HG03103 (cell line): ENCODE measurements at regions not wholly inside any gene's neighbourhood (a gene's known extent, or its start where the extent isn't known, plus 50 kb on each side); places are given as distances from the start of the nearest gene placed in this dataset.
"Not testable (repeated sequence)": the region's sequence is repeated elsewhere in the genome, so short reads cannot be mapped to it uniquely, and the experiment has no call there.

Experiments
- ATAC-seq: cut with Tn5 transposase; IDR thresholded peaks from one replicate; pipeline ENCODE4 v1.9.1; 2021; ENCODE audit warnings: low read depth; ENCODE audit not compliant: unreplicated experiment

GRCh38 chr4:58111818-58112217 is 1001.6 kb upstream of the IGFBP7 start:
- ATAC-seq, result no peak

- ATAC-seq, result no peak
Measured at GRCh38 chr4:58093352-58093751, 983.2 kb upstream of the IGFBP7 start.

DNA sequence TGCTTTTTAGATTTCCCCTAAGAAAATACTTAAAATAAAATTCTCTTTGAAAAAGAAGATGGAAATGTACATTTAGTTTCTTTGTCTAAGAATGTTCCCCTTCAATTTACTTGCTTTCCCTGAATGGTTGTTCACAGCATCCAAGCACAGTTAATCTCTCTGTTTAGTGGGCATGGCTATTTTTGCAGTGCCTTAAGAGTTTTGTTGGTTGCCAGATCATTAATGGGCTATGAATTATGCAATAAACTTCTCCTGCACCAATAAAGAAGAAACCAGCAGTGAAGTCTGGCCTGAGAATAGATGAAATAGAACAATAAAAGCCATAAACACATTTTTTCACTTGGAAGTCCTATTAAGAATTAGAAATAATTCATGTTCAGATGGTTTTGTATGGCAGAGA is 980.4 kb upstream of the IGFBP7 start:
- no peak for ATAC-seq

GRCh38 chr4:58081356-58081755 is 971.2 kb upstream of the IGFBP7 start:
- no peak for ATAC-seq

DNA sequence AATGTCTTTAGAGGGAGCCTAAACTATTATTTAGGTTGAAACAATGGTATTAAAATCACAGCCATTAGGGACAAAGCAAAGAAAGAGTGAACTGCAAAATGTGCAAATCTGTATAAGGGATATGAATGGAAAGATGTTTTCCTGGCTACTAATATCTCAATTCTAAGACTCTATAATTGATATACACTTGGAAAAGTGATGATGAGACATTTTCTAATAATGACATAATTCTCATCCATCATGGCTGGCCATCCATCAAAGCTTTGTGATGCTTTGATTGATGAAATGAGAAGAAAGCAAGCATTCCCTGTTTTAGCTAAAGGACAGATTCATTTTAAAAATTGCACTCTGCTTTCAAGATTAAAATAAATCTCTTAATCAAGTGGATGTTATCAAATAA is 965.5 kb upstream of the IGFBP7 start:
- no peak for ATAC-seq

DNA sequence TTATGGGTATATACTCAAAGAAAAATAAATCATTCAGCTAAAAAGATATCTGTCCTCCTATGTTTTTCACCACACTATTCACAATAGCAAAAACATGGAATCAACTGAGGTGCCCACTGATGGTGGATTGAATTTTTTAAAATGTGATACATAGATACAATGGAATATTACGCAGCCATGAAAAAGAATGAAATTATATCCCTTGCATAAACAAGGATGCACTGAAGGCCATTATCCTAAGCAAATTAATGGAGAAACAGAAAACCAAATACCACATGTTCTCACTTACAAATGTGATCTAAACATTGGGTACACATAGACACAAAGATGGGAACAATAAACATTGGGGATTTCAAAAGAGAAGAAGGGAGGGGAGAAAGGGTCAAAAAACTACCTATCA is 964.2 kb upstream of the IGFBP7 start:
- ATAC-seq, result no peak

DNA sequence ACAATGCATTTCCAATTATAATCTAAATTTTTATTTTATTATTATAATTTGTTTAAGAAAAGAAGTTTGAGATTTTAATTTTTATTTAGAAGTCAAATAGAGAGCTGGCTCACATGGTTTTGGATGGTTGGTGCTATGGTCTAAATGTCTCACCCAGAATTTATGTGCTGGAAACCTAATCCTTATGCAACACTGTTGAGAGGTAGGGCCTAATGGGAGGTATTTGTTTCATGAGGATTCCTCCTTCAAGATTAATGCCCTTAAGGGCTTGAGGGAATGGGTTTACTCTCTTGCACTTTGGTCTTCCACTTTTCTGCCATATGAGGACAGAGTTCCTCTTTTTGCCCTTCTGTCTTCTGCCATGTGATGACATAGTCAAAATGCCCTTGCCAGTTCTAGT is 960.5 kb upstream of the IGFBP7 start:
- ATAC-seq, result no peak

GRCh38 chr4:58064653-58065052 is 954.5 kb upstream of the IGFBP7 start:
- ATAC-seq, result no peak

- no peak for ATAC-seq
Measured at GRCh38 chr4:58063404-58064160, 953.4 kb upstream of the IGFBP7 start.

GRCh38 chr4:58061967-58062366 is 951.8 kb upstream of the IGFBP7 start:
- ATAC-seq, result no peak

- no peak for ATAC-seq
Measured at GRCh38 chr4:58050439-58050838, 940.3 kb upstream of the IGFBP7 start.

GRCh38 chr4:58048491-58048890 is 938.3 kb upstream of the IGFBP7 start:
- ATAC-seq, result no peak

DNA sequence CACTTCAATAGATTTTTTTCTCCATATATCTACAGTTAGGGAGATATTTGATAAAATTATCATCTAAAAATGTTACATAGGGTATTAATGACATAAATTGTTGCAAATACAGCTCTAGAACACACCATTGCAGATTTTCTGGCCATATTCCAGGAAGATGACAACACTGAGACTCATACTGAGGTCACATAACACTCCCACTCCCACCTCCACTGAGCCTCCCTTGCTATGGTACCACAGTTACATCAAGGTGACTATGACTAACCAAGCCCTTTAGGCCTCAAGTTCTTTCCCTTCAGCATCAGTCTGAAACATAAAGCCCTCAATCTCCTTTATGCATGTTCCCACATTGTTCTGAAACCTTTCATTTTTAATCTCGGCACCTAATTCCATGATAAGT is 932.0 kb upstream of the IGFBP7 start:
- ATAC-seq, result no peak

DNA sequence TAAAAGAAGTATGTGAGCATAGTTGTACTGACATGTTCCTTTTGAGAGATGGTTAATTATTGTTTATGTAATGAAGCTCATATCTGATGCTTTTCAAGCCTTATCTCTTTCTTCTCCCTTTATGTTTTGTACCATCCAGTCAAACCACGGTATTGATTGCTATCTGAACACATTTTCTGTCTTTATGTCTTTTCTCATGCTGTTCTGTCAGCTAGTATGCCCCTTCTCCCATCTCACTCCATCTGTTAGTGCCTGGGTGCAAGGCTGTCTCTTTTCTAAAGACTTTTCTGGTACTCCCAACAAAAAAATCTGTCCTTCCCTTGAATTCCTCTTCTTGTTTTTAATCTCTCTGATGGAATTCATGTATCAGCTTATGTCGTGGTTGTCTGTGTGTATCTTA is 883.8 kb upstream of the IGFBP7 start:
- ATAC-seq, result no peak

DNA sequence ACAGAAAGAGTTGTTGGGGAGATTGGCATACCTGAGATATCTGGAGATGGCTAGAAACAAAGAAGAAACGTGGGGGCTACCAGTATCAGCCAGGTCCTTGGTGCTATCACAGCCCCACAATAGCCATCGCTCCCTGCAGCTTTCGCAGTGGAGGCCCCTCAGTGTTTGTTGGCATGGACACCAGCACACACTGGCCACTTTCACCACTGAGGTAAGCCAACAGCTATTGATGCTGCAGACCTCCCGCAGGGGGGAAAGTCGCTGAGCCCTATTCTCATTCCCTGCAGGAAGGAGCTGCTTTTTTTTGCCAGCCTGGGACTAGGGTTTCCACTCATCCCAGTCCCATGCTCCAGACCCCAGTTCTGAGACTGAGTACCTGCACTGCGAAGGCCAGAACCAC is 879.2 kb upstream of the IGFBP7 start:
- no peak for ATAC-seq

DNA sequence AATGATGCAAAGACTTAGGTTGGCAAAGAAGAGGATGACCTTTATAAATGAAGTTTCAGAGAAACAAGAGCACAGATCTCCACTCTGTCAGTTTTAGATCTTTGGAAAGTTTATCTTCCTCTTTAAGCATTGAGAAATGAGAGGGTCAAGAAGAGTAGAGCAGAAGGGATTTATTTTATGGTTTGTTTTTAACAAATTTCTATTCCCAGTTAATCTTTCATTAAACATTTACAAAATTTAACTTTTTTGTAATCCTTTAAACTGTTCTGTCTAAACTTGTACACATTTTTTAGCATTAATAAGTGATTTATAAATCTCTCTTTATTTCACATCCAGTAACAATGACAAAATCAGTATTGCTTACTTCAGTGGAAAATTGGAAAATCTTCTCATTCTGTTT is 875.0 kb upstream of the IGFBP7 start:
- no peak for ATAC-seq

DNA sequence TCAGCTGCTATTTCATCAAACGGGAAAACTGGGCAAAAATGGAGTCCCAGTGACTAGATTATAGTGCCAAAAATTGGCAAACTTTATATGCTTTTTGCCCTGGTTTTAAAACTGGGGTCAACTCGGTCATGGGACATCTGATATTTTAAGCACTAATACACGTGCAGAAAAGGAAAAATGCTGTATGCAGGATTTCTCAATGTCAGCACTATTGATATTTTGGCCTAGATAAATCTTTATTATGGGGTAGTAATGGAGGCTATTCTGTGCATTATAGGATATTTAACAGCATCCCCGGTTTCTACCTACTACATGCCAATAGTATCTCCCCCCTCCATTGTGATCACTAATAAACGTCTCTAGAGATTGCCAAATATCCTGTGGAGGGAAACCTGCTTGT is 870.9 kb upstream of the IGFBP7 start:
- no peak for ATAC-seq

GRCh38 chr4:57974821-57975220 is 864.6 kb upstream of the IGFBP7 start:
- ATAC-seq, result no peak

GRCh38 chr4:57973819-57974218 is 863.6 kb upstream of the IGFBP7 start:
- no peak for ATAC-seq

- no peak for ATAC-seq
Measured at GRCh38 chr4:57971261-57971660, 861.1 kb upstream of the IGFBP7 start.

DNA sequence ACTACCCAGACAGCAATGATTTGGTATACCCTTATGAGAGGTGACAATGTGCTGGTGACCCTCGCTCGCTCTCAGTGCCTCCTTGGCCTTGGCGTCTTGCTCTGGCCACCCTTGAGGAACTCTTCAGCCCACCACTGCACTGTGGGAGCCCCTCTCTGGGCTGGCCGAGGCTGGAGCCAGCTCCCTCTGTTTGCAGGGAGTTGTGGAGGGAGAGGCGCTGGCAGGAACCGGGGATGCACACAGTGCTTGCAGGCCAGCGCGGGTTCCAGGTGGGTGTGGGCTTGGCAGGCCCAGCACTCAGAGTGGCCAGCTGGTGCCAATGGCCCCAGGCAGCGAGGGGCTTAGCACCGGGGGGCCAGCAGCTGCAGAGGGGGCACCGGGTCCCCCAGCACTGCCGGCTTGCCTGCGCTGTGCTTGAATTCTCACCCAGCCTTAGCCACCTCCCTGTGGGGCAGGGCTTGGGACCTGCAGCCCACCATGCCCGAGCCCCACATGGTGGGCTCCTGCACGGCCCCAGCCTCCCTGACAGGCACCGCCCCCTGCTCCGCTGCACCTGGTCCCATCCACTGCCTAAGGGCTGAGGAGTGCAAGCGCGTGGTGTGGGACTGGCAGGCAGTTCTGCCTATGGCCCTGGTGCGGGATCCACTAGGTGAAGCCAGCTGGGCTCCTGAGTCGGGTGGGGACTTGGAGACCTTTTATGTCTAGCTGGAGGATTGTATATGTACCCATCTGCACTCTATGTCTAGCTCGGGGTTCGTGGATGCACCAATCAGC is 857.0 kb upstream of the IGFBP7 start:
- no peak for ATAC-seq

DNA sequence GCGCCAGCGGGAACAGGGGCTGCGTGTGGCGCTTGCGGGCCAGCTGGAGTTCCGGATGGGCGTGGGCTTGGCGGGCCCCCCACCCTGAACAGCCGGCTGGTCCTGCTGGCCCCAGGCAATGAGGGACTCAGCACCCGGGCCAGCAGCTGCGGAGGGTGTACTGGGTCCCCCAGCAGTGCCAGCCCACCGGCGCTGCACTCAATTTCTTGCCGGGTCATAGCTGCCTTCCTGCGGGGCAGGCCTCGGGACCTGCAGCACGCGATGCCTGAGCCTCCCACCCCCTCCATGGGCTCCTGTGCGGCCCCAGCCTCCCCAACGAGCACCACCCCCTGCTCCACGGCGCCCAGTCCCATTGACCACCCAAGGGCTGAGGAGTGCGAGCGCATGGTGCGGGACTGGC is 855.2 kb upstream of the IGFBP7 start:
- ATAC-seq, result not testable (repeated sequence)
